Gastroesophageal sphincter (tissue), 3 donors: ENCODE measurements at regions not wholly inside any gene's neighbourhood (a gene's known extent, or its start where the extent isn't known, plus 50 kb on each side); places are given as distances from the start of the nearest gene placed in this dataset.

Experiments
- CTCF ChIP-seq, 4 experiments: fragments of 200-600 bp in 2 of 4; fragments of 450-650 bp in 2 of 4; sonication (generic) in 1 of 4; IDR thresholded peaks; one replicate each; pipeline ENCODE4 v1.5.1; 2017 to 2019; ENCODE audit warnings: antibody characterized with exemption in 4 of 4, mild to moderate bottlenecking in 2 of 4, moderate library complexity in 2 of 4
- EP300 ChIP-seq: sonication (generic); formaldehyde crosslinking; IDR thresholded peaks from one replicate; pipeline ENCODE4 v1.6.1; 2017; ENCODE audit warnings: antibody characterized with exemption, mild to moderate bottlenecking
- POLR2A ChIP-seq, 2 donors: fragments of 450-650 bp; IDR thresholded peaks; one replicate each; pipeline ENCODE4 v1.6.1; 2017; ENCODE audit warnings: antibody characterized with exemption in 2 of 2, mild to moderate bottlenecking in 2 of 2, moderate library complexity in 1 of 2

GRCh38 chr1:164902491-164902890 lies 343.5 kb downstream of the PBX1 start:
- TF ChIP-seq CTCF (IDR thresholded peaks at IDR 0.05) (no peak), EP300 (no peak), POLR2A (IDR thresholded peaks at IDR 0.05) (no peak)
